HG03159 (cell line): ENCODE measurements at regions not wholly inside any gene's neighbourhood (a gene's known extent, or its start where the extent isn't known, plus 50 kb on each side); places are given as distances from the start of the nearest gene placed in this dataset.
"Not testable (repeated sequence)": the region's sequence is repeated elsewhere in the genome, so short reads cannot be mapped to it uniquely, and the experiment has no call there.

ENCODE experiments used
- ATAC-seq: cut with Tn5 transposase; IDR thresholded peaks from one replicate; pipeline ENCODE4 v1.9.1; 2021; ENCODE audit warnings: mild to moderate bottlenecking, moderate library complexity; ENCODE audit not compliant: unreplicated experiment

DNA sequence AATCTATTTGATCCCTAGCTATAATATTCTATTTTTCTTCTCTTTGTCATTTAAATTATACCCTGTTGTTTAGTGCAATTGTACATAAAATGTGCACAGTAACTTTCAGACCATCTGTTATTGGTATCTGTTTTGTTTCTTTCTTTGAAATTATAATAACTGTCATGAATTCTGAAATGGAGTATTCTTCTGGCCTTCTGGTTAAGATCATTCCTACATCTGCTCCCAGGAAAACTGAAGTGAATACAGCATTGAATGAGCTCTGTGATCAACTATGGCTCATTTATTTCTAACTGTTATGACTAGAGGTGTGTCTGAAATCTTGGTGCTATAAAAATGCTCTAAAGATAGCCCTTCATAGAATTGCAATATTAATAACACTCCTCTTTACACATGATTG lies 788.4 kb upstream of the TMEFF2 start:
- no peak for ATAC-seq

DNA sequence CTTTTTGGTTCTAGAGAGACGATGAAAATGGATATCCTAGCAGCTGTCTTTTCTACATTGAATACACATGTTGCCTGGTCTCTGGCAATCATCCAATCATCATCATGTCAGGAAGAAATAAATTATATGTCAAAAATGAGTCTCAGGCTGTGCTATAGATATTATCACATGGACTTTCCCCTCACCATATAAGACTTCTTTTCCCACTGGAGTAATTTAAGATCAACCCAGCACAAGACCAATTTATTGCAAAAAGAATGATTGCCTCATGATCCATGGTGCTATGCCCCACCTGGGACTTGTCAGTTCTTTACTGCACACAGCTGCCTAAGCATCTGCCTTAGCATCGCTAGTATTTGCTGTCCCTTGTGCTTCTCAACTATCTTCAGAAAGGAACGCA lies 783.7 kb upstream of the TMEFF2 start:
- ATAC-seq, result no peak

- no peak for ATAC-seq
Observed at GRCh38 chr2:192971981-192972380, 777.2 kb upstream of the TMEFF2 start.

GRCh38 chr2:192969055-192969454 lies 774.3 kb upstream of the TMEFF2 start:
- no peak for ATAC-seq

GRCh38 chr2:192960945-192961344 lies 766.2 kb upstream of the TMEFF2 start:
- no peak for ATAC-seq

GRCh38 chr2:192958615-192959014 lies 763.9 kb upstream of the TMEFF2 start:
- not testable (repeated sequence) for ATAC-seq

GRCh38 chr2:192957425-192957824 lies 762.7 kb upstream of the TMEFF2 start:
- no peak for ATAC-seq

DNA sequence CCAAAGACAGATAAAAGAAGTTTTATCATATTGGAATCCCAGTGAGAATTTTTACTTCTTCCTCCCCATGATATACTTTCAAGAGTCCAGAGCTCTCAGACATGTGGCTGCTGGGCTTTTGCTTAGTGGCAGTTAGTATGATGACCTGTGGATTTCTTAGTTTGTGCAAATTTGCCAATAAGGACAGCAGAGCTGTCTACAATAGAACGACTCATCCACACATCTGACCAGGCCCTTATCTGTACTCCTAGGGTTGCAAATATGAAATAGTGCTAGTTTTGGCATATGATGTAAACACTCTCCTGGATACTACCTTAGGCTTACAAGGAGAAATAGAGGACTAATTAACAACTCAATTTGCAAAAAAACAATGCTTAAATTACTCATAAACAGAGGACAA lies 758.4 kb upstream of the TMEFF2 start:
- no peak for ATAC-seq

GRCh38 chr2:192952245-192952644 lies 757.5 kb upstream of the TMEFF2 start:
- no peak for ATAC-seq

DNA sequence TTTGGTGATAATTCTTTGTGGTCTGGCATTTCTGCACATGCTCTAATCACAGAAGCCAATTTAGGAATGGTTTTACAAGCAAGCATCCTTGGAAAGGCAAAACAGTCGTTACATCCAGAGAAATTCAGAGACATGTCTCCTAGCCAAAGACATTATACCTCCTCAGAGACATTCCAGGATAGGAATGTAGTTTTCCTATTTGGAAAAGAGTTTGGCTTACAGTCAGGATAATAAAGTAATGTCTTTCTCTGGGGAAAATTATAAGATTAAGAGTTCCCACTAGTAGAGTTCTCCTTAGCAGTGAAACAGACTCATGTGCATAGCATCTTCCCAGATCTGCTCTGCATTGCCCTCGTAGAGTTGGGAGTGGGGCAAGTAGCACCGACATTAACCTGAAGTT lies 753.6 kb upstream of the TMEFF2 start:
- no peak for ATAC-seq

GRCh38 chr2:192947352-192947751 lies 752.6 kb upstream of the TMEFF2 start:
- no peak for ATAC-seq

- no peak for ATAC-seq
Observed at GRCh38 chr2:192940767-192941166, 746.0 kb upstream of the TMEFF2 start.

DNA sequence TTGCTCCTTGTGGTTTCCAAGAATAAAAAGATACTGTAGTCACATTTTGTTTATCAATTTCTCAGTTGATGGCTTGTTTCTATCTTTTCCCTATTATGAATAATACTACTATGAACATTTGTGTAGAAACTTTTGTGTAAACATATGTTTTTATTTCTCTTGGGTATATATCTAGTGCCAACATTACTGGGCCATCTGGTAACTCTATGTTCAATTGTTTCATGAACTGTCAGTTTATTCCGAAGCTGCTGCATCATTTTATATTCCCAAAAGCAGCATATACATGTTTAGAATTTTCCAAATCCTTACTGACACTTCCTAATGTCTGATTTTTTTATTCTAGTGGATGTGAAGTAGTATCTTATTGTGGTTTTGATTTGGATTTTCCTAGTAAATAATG lies 737.6 kb upstream of the TMEFF2 start:
- no peak for ATAC-seq

- not testable (repeated sequence) for ATAC-seq
Observed at GRCh38 chr2:192921631-192922030, 726.9 kb upstream of the TMEFF2 start.

GRCh38 chr2:192901446-192901845 lies 706.7 kb upstream of the TMEFF2 start:
- no peak for ATAC-seq

DNA sequence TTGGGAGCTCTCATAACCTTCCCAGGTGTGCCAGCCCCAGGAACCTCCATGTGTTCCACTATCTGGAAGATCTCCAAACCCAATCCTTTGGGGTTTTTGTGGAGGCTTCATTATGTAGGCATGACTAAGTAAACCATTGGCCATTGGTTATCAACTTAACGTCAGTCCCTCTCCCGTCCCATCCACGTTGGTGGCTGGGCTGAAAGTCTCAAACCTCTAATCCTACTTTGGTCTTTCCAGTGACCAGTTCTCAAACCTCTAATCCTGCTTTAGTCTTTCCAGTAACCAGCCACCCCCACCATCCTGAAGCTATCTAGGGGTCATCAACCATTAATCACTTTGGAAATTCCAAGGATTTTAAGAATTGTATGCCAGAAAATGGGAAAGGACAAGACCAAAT lies 704.7 kb upstream of the TMEFF2 start:
- ATAC-seq, result no peak

GRCh38 chr2:192893976-192894375 lies 699.2 kb upstream of the TMEFF2 start:
- ATAC-seq, result not testable (repeated sequence)

DNA sequence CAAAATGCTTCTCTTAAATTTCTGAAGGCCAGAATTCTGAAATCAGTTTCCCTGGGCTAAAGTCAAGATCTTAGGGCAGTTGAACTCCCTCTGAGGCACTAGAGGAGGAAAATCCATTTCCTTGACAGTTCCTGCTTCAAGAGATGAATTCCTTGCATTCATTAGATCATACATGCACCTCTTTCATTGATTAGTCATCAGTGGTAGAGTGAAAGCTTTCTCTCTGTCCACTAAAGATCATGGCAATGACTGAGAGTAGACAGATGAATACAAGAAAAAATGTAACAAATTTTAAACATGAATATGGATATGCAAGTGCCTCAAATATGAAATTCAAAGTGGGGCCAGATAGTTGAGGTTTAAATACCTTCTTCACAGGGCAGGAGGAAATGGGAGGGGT lies 693.4 kb upstream of the TMEFF2 start:
- no peak for ATAC-seq

GRCh38 chr2:192887337-192887736 lies 692.6 kb upstream of the TMEFF2 start:
- ATAC-seq, result no peak

- no peak for ATAC-seq
Observed at GRCh38 chr2:192886636-192887035, 691.9 kb upstream of the TMEFF2 start.

DNA sequence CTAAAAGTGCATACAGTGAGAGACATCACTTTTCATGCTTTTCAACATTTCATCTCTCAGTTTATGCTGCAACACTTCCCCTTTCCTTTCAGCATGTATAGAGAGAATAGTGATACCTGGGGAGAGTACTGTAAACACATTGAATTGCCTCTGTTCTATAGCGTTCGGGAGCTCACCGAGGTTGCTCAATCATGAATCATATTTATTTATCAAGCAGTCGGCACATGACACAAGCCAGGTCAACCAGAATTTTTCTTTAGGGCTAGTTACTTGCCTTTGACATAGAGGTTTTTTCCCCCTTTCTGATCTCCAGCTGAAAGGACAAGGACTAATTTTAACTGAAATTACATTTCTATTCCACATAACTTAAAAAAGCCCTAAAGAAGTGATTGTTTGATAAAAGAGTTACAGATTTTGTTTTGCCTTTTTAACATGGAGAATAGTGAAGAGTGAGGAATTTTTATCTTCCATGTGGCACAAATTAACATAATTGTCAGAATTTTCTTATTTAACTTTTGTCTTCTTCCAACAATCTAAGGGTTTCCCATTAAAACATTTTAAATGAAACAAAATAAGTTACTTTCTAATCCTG lies 690.9 kb upstream of the TMEFF2 start:
- ATAC-seq, result no peak

DNA sequence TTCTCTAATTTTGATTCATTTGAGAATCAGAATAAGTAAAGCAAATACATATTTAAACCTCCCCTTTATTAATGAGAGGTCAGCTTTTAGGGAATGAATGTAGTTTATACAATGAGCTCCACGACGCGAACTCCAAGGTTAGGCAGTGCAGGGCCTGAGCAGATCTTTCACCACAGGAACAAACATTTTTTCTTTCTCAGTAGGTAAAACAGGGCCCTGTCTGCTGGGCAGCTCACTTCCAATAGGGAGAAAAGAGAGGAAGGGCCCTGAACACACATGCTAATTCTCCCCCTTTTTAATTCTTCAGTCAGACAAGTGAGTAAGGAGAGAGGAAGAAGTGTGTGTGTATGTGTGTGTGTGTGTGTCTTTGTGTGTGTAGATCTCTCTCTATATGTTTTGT lies 682.4 kb upstream of the TMEFF2 start:
- ATAC-seq, result no peak

- ATAC-seq, result no peak
Observed at GRCh38 chr2:192876698-192877097, 682.0 kb upstream of the TMEFF2 start.
